Kidney epithelial cell (primary cell): ENCODE measurements at regions not wholly inside any gene's neighbourhood (a gene's known extent, or its start where the extent isn't known, plus 50 kb on each side); places are given as distances from the start of the nearest gene placed in this dataset.

ENCODE experiments used
- DNase-seq: peaks from one replicate; pipeline ENCODE4 v3.0.0-alpha.2; 2010; ENCODE audit warnings: low read depth
- H3K27me3 ChIP-seq: 2 replicates; pipeline ENCODE4 v1.6.0; 2011; ENCODE audit warnings: low read length; ENCODE audit not compliant: control insufficient read depth, insufficient read depth
- H3K36me3 ChIP-seq: 2 replicates; pipeline ENCODE4 v1.5.1; 2011; ENCODE audit warnings: low read length; ENCODE audit not compliant: control insufficient read depth, insufficient read depth
- H3K4me3 ChIP-seq: 2 replicates; pipeline ENCODE4 v1.5.1; 2011; ENCODE audit warnings: low read depth, mild to moderate bottlenecking, control low read depth, low read length
- CTCF ChIP-seq: IDR thresholded peaks from 2 replicates; pipeline ENCODE4 v1.5.1; 2011; ENCODE audit warnings: mild to moderate bottlenecking, moderate library complexity, low read length, control low read depth, inconsistent platforms; ENCODE audit not compliant: insufficient read depth, poor library complexity, severe bottlenecking

DNA sequence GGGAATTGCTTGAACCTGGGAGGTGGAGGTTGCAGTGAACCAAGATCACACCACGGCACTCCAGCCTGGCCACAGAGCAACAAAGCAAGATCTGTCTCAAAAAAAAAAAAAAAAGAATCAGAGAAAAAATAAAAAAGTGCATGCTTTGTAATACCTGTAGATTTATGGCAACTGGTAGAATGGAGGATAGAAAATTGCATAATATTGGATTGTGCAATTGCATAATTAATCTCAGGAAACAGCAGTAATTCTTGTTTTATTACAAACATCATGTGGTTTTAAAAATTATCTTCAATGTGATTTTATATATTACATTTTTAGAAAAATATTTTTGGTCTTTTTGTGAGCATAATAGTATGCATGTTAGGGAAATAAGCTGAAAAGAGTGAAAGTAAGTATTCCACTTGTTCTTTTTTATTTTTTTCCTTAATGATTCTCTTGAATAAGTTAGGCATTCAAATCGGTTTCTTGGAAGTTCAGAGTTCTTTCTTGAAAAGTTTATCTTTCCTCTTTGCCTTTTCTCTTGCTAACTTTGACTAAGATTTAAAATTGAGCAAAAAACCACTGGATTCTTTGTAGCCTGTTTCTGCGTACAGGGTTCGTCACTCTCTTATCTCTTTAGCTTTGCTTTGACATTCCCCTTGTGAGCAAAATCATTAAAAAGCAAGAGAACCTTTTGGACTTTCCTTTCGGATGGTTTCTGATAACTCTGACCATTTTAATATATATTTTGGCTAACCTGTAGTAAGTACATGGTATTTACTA is 127.5 kb upstream of the ADAMTS5 start:
- no peak for TF ChIP-seq CTCF
- Histone ChIP-seq H3K27me3 (no peaks in the 10 kb centered on the region), H3K4me3 (no peak overlapping the region), H3K36me3 (no peaks in the 10 kb centered on the region)
- DNase-seq: no peak

DNA sequence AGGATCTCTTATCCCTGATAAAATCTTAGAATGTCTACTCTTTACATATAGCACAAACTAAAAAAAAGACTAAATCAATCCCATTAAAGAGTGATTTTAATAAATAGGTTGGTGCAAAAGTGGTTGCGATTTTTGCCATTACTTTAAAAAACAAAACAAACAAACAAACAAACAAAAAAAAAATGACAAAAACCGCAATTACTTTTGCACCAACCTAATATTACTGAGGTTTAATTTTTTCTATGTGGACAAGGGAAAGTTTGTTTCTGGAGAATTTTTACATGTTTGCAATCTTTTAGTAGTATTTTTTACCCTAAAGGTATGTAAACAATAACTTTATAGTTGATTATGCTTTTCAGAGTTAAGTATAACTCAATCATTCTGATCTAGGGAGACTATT is 119.7 kb upstream of the ADAMTS5 start:
- Histone ChIP-seq H3K36me3 (no peaks in the 10 kb centered on the region), H3K4me3 (no peak overlapping the region), H3K27me3 (no peaks in the 10 kb centered on the region)
- no peak for DNase-seq
- TF ChIP-seq CTCF: no peak

DNA sequence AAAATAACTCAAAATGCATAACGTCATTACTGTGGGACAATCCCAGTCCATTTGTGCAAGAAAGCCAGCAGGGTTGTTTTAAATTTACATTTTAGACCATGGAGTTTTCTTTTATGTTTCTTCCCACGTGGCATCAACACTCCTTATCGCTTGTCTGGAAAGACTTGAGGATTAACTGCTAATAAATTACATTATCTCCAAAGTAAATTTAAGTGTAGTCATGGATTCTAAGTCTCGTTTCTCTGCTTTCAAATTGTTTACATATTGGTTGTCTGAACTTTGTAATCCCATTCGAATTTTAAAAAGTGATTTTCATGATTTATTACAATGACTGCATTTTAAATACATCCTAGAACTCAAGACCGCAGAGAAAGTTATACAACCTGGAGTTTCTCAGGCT is 119.3 kb upstream of the ADAMTS5 start:
- H3K36me3 ChIP-seq: no peaks in the 10 kb centered on the region
- DNase-seq: no peak
- no peaks in the 10 kb centered on the region for H3K27me3 ChIP-seq
- no peak for TF ChIP-seq CTCF
- no peak overlapping the region for H3K4me3 ChIP-seq

- DNase-seq: no peak
- Histone ChIP-seq H3K4me3 (no peak overlapping the region), H3K27me3 (no peaks in the 10 kb centered on the region), H3K36me3 (no peaks in the 10 kb centered on the region)
- TF ChIP-seq CTCF: no peak
These were observed 118.5 kb upstream of the ADAMTS5 start for GRCh38 chr21:27085387-27085786.

GRCh38 chr21:27083144-27083543 is 116.3 kb upstream of the ADAMTS5 start:
- no peak for TF ChIP-seq CTCF
- no peak for DNase-seq
- Histone ChIP-seq H3K27me3 (no peaks in the 10 kb centered on the region), H3K4me3 (no peak overlapping the region), H3K36me3 (no peaks in the 10 kb centered on the region)

GRCh38 chr21:27082431-27083010 is 115.6 kb upstream of the ADAMTS5 start:
- Histone ChIP-seq H3K27me3 (no peaks in the 10 kb centered on the region), H3K4me3 (no peak overlapping the region), H3K36me3 (no peaks in the 10 kb centered on the region)
- DNase-seq: no peak
- no peak for TF ChIP-seq CTCF
